Panc1 (cell line): ENCODE measurements at regions not wholly inside any gene's neighbourhood (a gene's known extent, or its start where the extent isn't known, plus 50 kb on each side); places are given as distances from the start of the nearest gene placed in this dataset.

ENCODE experiments used
- ATAC-seq: fragments of 200-7000 bp; cut with Tn5 transposase; 2 replicates; pipeline ENCODE4 v1.9.1; 2020; ENCODE audit warnings: mild to moderate bottlenecking, moderate library complexity
- BruUV-seq: library from RNA; stranded (reverse); fragments of 400-500 nt; replicated peaks from 2 replicates; lab custom pipeline; 2021; lab: Mats Ljungman, UMichigan
- CTCF ChIA-PET: fragments of 300-600 bp; sonication (Branson Sonifier 250); formaldehyde crosslinking; loops from one replicate; lab custom pipeline; 2022; ENCODE audit warnings: antibody characterized with exemption; lab: Charles Lee
- POLR2A ChIA-PET: fragments of 300-600 bp; sonication (Branson Sonifier 250); formaldehyde crosslinking; loops from one replicate; lab custom pipeline; 2022; ENCODE audit warnings: antibody characterized with exemption; lab: Charles Lee
- DNase-seq: peaks from one replicate; pipeline ENCODE4 v3.0.0-alpha.2; 2010; ENCODE audit warnings: low read depth, low spot score
- H3K27ac ChIP-seq: 2 replicates; pipeline ENCODE4 v1.5.1; 2011; ENCODE audit warnings: mild to moderate bottlenecking, low read length, inconsistent platforms
- H3K27me3 ChIP-seq: fragments of 200-500 bp; sonication (Bioruptor generic); 2 replicates; pipeline ENCODE4 v1.6.0; 2014; ENCODE audit warnings: low read length, inconsistent platforms; ENCODE audit not compliant: control insufficient read depth, insufficient read depth
- H3K36me3 ChIP-seq: fragments of 200-500 bp; sonication (Bioruptor generic); 2 replicates; pipeline ENCODE4 v1.5.1; 2014; ENCODE audit warnings: inconsistent platforms, mild to moderate bottlenecking, low read length, moderate library complexity; ENCODE audit not compliant: control insufficient read depth, insufficient read depth
- H3K4me1 ChIP-seq: 2 replicates; pipeline ENCODE4 v1.5.1; 2011; ENCODE audit warnings: inconsistent platforms, mild to moderate bottlenecking, low read length, moderate library complexity; ENCODE audit not compliant: control insufficient read depth, insufficient read depth
- H3K4me3 ChIP-seq, 2 experiments: 2 replicates each; pipeline ENCODE4 v1.5.1; 2011 to 2012; ENCODE audit warnings: low read depth in 2 of 2, low read length in 2 of 2, mild to moderate bottlenecking in 2 of 2, inconsistent platforms in 1 of 2, moderate library complexity in 1 of 2
- H3K9me3 ChIP-seq: fragments of 200-500 bp; sonication (Bioruptor generic); 2 replicates; pipeline ENCODE4 v1.5.1; 2014; ENCODE audit warnings: low read depth, mild to moderate bottlenecking, inconsistent platforms, low read length, moderate library complexity; ENCODE audit not compliant: control insufficient read depth, insufficient read depth
- CTCF ChIP-seq: fragments of 450-650 bp; IDR thresholded peaks from 2 replicates; pipeline ENCODE4 v1.5.1; 2017; ENCODE audit warnings: mild to moderate bottlenecking
- POLR2AphosphoS5 ChIP-seq: IDR thresholded peaks from 2 replicates; pipeline ENCODE4 v1.6.1; 2012; ENCODE audit warnings: mild to moderate bottlenecking, low read depth, low read length, moderate library complexity
- REST ChIP-seq, 2 experiments: IDR thresholded peaks; 2 replicates each; pipeline ENCODE4 v1.6.1; 2011 to 2012; ENCODE audit warnings: low read depth in 2 of 2, control low read depth in 1 of 2, low read length in 1 of 2, mild to moderate bottlenecking in 1 of 2, moderate library complexity in 1 of 2; ENCODE audit not compliant: insufficient read depth in 1 of 2
- SIN3A ChIP-seq: IDR thresholded peaks from 2 replicates; pipeline ENCODE4 v1.6.1; 2012; ENCODE audit warnings: low read depth, mild to moderate bottlenecking, low read length, moderate library complexity, borderline replicate concordance; ENCODE audit not compliant: insufficient read depth
- TCF7L2 ChIP-seq: IDR thresholded peaks from 2 replicates; pipeline ENCODE4 v1.6.1; 2011; ENCODE audit warnings: mild to moderate bottlenecking, low read depth, low read length, inconsistent platforms
- in situ Hi-C: cut with HindIII; loops from 2 replicates; pipeline ENCODE4 v1.10.0; 2016; ENCODE audit warnings: low sequenced_read_pairs, low pct_unique_long_range_greater_than_20kb
- intact Hi-C: fragments of 100-400 bp; cut with micrococcal nuclease; formaldehyde crosslinking; loops from one replicate; pipeline ENCODE4 v1.10.0; 2022; ENCODE audit not compliant: unreplicated experiment

GRCh38 chr1:193634876-193635275, 448.5 kb upstream of the B3GALT2 start:
- in situ Hi-C loops, result no loop called here
- TF ChIP-seq TCF7L2 (no peak), POLR2AphosphoS5 (no peak), REST (IDR thresholded peaks at IDR 0.05; ENCODE audit: insufficient read depth in 1 of 2, low read depth in 2 of 2, low read length in 1 of 2) (no peak), CTCF (no peak), SIN3A (no peak)

GRCh38 chr1:193634470-193634869, 448.1 kb upstream of the B3GALT2 start:
- BruUV-seq, result no TSS peak

More at GRCh38 chr1:193634876-193635275, 448.5 kb upstream of the B3GALT2 start:
- ATAC-seq, result no peak
- no peaks in the 10 kb centered on the region for H3K36me3 ChIP-seq
- no peaks in the 10 kb centered on the region for H3K4me1 ChIP-seq
- no TSS peak for BruUV-seq
- ChIA-PET POLR2A (no interaction called here), CTCF (no interaction called here)
- H3K27ac ChIP-seq, result no peak overlapping the region
- no peaks in the 10 kb centered on the region for H3K9me3 ChIP-seq
- DNase-seq, result no peak
- no peak overlapping the region for H3K4me3 ChIP-seq
- intact Hi-C loops, result no loop called here
- H3K27me3 ChIP-seq, result no peaks in the 10 kb centered on the region

More at GRCh38 chr1:193634470-193634869, 448.1 kb upstream of the B3GALT2 start:
- no peak for DNase-seq
- POLR2A ChIA-PET, result no interaction called here
- in situ Hi-C loops, result no loop called here
- no peak for TF ChIP-seq CTCF
- TF ChIP-seq REST (IDR thresholded peaks at IDR 0.05; ENCODE audit: insufficient read depth in 1 of 2, low read depth in 2 of 2, low read length in 1 of 2), result no peak
- no peak for TF ChIP-seq SIN3A
- TF ChIP-seq TCF7L2, result no peak
- no peak for TF ChIP-seq POLR2AphosphoS5
- Histone ChIP-seq H3K27me3 (no peaks in the 10 kb centered on the region), H3K9me3 (no peaks in the 10 kb centered on the region), H3K36me3 (no peaks in the 10 kb centered on the region), H3K4me3 (no peak overlapping the region), H3K4me1 (no peaks in the 10 kb centered on the region), H3K27ac (no peak overlapping the region)
- CTCF ChIA-PET, result no interaction called here
- no peak for ATAC-seq
- intact Hi-C loops, result no loop called here
